HG02938 (cell line): ENCODE measurements at regions not wholly inside any gene's neighbourhood (a gene's known extent, or its start where the extent isn't known, plus 50 kb on each side); places are given as distances from the start of the nearest gene placed in this dataset.

ENCODE experiments used
- ATAC-seq: cut with Tn5 transposase; IDR thresholded peaks from one replicate; pipeline ENCODE4 v1.9.1; 2021; ENCODE audit warnings: mild to moderate bottlenecking, moderate library complexity; ENCODE audit not compliant: unreplicated experiment

DNA sequence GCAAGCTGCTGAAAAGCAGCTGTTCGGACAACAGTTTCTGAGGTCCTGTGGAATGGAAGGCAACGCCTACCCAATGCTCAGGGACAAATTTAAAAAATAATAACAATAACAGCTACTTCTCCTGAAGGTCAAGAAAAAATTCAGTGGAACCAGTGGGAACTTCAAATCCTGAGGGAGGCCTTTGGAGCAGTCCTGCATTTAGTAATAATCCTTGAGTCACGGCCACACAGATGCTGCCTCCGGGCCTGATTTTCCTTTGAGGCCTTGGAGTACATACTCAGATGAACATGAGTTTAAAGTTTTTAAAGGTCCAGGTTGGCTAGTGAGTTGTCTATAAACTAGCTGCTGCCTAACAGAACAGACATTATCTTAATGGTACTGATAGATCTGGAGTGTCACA is 268.0 kb downstream of the MSRB3 start:
- no peak for ATAC-seq

GRCh38 chr12:65556676-65557437 is 267.4 kb upstream of the HMGA2 start:
- ATAC-seq: peak; percentile 98

DNA sequence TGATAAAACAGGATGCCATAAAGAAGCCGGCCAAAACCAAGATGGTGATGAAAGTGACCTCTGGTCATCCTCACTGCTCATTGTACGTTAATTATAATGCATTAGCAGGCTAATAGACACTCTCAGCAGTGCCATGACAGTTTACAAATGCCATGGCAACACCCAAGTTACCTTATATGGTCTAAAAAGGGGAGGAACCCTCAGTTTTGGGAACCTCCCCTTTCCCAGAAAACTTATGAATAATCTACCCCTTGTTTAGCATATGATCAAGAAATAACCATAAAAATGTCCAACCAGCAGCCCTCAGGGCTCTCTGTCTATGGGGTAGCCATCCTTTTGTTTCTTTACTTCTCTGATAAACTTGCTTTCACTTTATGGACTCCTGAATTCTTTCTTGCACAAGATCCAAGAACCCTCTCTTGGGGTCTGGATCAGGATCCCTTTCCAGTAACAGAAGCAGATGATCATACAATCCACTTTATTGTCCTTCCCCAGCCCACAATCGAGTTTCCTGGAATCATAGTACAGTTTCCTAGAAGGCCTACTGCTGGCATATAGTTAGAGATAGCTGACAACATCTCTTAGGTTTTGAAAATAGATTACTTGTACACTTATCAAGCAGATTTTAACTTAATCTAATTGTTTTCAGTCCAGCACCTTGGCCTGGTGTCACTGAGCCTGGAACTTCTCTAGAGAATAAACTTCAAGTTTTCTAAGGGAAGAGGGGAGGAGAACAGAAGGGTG is 266.7 kb upstream of the HMGA2 start:
- no peak for ATAC-seq

DNA sequence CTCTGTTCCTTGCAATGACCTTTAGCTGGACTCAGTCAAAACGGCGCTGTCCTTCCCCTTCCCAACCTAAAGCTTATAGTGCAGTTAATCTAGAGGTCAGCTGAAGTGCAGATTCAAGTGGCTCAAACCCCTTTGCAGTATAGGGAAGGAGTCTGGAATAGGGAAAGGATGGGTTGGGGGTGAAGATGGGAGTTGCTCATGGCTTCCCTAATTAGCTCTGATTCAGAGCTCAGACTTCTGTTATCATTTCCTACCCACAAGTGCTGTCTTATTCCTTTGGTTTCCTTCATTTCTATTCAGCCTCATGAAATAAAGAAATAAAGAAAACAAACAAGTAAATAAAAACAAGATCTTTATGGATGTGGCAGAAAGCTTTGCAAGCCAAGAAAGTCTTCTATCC is 264.0 kb upstream of the HMGA2 start:
- ATAC-seq: no peak

DNA sequence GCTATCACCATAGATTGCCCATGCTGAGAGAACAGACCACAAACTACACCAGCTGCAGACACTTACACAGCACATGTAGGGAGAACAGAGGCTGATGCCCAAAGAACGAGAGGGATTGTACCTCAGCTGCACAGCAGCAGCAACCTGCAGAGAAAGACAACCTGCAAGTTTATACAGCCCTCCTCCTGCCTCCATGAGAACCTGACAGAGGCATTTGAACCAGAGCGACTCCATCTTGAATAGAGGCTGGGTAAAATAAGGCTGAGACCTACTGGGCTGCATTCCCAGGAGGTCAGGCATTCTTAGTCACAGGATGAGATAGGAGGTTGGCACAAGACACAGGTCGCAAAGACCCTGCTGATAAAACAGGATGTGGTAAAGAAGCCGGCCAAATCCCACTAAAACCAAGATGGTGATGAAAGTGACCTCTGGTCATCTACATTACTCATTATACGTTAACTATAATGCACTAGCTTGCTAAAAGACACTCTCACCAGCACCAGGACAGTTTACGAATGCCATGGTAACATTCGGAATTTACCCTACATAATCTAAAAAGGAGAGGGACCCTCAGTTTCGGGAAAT is 262.4 kb upstream of the HMGA2 start:
- no peak for ATAC-seq

DNA sequence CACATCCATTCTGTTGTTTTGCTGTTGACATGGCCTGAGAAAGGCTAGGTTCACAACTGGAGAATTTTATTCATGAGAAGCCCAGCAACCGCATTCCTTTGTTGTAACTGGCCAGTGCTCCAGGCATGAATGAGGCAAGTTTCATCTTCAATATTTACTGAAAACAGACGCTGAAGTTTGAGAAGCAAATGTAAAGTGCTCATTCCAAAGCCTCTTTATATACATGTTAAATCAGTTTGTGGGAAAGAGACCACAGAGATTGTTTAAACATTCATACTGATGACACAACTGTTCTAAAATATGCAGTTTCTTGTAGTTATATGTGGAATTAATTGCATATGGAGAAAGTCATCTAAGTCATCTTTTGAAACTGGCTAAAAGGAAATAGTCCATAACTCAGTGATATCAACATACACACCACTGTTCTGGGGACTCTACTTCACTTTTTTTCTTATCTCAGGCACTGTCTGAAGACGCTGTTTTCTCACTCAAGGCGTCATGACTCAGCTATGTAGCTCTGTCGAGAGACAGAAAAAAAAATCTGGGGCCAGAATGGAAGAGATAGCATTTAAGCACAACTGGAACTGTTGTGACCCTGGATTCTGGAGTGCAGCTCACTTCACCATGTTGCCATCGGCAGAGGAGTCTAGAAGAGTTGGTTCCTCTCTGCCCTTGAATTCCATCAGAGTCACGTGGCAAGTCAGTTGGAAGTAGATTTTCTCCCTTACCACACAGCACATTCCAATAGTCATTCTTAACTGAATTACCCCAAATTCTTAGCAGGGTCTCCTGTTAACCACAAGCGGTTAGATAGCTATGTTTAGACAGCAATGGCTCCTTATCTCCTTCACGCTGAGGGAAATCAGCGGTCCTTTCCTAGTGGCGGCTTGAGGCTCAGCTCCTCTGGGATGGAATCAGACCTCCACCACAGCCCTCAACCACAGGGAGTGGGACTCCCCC is 258.4 kb upstream of the HMGA2 start:
- no peak for ATAC-seq

DNA sequence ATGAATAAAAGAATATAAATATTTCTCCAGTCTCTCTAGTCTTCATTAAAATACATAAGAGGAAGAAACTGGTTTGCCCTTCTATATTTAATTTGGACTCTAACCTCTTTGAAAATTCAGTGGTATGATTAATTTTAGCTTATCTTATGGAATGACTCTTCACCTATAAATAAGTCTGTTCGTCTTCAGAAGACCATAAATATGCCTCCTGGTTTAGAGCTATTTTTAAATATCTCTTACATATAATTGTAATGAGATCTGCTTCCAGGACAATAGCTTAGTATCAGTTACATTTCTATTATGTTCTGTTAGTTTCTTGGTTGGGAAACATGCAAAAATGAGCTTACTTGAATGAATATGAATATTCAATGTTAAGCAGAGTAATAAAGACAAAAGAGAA is 257.5 kb upstream of the HMGA2 start:
- no peak for ATAC-seq

DNA sequence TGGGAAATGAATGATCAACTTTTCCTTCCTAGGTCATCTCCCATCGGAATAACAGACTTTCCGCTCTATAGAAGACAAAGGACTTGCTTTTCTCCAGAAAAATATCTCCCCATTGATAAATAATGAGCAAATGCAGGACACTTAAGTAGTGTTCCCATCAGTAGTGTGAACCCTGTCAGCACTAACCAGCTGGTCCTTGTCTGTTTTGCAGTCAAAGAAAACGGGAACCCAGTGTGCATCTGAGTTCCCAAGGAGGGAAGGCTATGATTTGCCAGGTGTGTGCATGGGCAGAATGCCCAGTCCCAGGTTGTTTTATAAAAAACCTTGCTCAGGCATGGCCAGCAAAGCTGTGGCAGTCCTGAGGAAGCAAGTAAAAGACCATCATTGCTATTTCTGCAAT is 256.5 kb upstream of the HMGA2 start:
- ATAC-seq: no peak

- no peak for ATAC-seq
Measured at GRCh38 chr12:65568517-65568916, 255.8 kb upstream of the HMGA2 start.

- no peak for ATAC-seq
Measured at GRCh38 chr12:65570451-65571130, 253.7 kb upstream of the HMGA2 start.

DNA sequence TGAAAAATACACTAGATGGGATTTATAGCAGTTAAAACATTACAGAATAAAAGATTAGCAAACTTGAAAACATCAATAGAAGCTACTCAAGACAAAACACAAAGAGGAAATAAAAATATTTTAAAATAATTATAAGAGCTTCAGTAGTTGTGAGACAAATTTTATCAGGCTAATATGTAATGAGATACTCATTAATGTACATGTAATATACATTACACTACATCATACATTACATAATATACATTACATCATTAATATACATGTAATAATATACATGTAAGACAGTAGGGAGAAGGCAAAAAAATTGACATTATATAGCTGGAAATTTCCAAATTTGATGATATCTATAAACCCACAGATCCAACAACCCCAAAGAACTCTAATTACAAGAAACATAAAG is 249.4 kb upstream of the HMGA2 start:
- ATAC-seq: no peak

DNA sequence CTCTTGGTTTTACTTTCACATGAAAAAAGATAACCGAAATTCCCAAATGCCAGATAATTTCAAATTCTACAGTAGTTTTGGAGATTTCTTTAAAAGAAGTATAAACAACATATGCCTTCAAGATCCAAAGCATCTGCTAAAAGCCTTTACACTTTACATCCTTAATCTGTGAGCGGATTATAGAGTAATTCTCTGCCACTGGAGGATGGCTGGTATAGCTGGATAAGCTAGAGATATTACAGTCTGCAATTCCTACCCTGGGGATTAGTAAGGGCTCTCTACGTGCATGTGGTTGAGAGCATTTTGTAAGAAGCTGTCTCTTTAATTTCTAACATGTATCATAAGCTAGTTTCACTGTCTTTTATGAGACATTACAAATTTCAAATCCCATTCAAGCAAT is 240.3 kb upstream of the HMGA2 start:
- no peak for ATAC-seq

DNA sequence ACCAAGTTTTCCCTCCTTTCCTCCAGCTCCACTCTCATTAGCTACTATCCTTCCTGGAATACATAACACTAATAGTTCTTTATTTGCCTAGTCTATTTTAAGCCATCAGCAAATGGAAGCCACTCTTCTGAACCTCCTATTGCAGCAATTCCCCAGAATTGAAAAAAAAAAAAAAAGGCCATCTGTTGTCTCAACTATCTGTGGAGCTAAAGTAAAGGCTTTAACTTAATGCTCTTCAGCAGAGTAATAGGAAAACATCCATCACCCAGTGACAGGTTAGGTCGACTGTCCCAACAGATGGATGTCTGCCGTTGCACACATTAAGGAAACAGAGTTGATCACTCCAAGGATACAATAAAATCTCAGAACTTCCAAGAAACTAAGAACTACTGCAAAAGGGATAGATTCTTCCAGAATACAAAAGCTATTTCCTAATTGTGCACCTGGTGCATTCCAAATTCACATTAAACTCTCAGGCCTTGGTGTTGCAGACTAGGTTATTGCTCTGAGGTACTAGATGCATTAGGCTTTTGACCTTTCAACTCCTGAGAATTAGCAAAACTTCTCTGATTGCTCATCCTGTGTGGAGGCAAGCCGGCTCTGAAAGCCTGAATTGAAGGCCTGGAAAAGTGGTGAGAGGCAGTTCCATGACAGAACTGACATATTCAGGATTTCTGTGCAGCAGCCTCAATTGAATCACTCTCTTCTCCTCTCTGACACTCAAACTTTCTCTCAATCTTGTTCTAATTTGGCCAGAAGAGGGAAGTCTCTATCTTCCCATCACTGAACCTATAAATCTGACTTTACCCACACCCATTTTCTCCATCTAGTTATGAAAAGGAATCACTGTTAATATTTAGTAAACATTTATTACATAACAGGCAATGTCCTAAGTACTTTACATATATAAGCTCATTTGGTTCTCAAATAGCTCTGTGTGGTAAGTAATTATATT is 238.4 kb upstream of the HMGA2 start:
- no peak for ATAC-seq

- no peak for ATAC-seq
Measured at GRCh38 chr12:65586796-65587195, 237.5 kb upstream of the HMGA2 start.

GRCh38 chr12:65590318-65590717 is 234.0 kb upstream of the HMGA2 start:
- no peak for ATAC-seq

GRCh38 chr12:65592416-65592815 is 231.9 kb upstream of the HMGA2 start:
- no peak for ATAC-seq

DNA sequence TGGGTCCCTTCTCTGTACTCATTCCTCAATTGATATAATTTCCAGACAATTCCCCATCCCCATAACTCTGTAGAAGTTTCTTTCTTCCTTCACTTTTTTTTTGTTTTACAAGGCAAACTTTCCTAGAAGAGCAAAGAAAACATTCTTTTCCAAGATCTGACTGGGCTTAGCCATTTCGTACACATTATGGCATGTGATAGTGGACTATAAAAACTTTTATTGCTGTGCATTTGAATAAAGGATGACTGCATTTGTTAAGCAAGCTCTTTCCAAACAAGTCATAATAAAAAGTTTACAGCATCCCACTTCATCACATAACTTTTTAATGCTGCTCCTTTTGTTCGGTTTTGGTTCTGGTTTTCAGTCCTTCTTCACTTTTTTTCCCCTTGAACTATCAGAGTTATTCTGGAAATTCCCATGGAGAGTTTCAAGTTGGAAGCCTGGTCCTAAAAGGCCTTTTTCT is 231.0 kb upstream of the HMGA2 start:
- no peak for ATAC-seq

DNA sequence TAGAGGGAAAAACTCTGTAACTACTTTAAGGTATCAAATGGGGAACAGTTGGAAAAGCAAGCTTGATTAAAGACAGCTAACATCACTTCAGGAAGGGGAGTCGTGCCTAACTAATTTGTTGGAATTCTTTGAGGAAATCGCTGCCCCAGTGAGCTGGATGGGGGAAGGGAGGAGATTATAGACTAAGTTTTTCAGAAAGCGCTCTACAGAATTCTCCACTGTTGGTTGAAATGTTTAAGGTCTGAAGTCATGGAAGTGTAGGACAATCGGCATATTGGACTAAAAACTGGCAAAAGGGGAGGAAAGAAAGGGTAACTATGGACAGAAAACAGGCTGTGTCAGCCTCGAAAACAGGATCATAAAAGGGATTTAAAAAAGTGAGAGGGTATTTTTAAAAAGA is 229.9 kb upstream of the HMGA2 start:
- no peak for ATAC-seq

- ATAC-seq: no peak
Measured at GRCh38 chr12:65595016-65595560, 229.2 kb upstream of the HMGA2 start.
